HL-60 (cell line): ENCODE measurements at regions not wholly inside any gene's neighbourhood (a gene's known extent, or its start where the extent isn't known, plus 50 kb on each side); places are given as distances from the start of the nearest gene placed in this dataset.

Experiments
- DNase-seq, 2 experiments: peaks; one replicate each; pipeline ENCODE4 v3.0.0-alpha.2; 2010 to 2020; ENCODE audit warnings: low read depth in 1 of 2, low spot score in 1 of 2
- H3K27ac ChIP-seq: fragments of 250-450 bp; sonication (Bioruptor Pico); replicated peaks from 2 replicates; pipeline ENCODE4 v1.5.1; 2020; ENCODE audit warnings: mild to moderate bottlenecking, moderate library complexity
- H3K27me3 ChIP-seq: fragments of 250-450 bp; sonication (Bioruptor Pico); 2 replicates; pipeline ENCODE4 v1.5.1; 2021; ENCODE audit warnings: mild to moderate bottlenecking, moderate library complexity; ENCODE audit not compliant: insufficient read depth, poor library complexity, severe bottlenecking
- H3K4me3 ChIP-seq: replicated peaks from 2 replicates; pipeline ENCODE4 v1.5.1; 2011; ENCODE audit warnings: mild to moderate bottlenecking, control low read depth, low read length; ENCODE audit not compliant: insufficient read depth
- GABPA ChIP-seq: IDR thresholded peaks from 2 replicates; pipeline ENCODE4 v1.6.1; 2012; ENCODE audit warnings: low read depth
- POLR2AphosphoS5 ChIP-seq: IDR thresholded peaks from 2 replicates; pipeline ENCODE4 v1.6.1; 2012; ENCODE audit warnings: low read depth
- SPI1 ChIP-seq: IDR thresholded peaks from 2 replicates; pipeline ENCODE4 v1.6.1; 2012; ENCODE audit warnings: low read depth, mild to moderate bottlenecking, borderline replicate concordance
- TF ChIP-seq, protein P1 (sequence below): IDR thresholded peaks from one replicate; pipeline ENCODE4 v1.5.1; 2011; ENCODE audit warnings: low read length, control low read depth, inconsistent platforms; ENCODE audit not compliant: insufficient read depth
- TF ChIP-seq, protein P2 (sequence below): IDR thresholded peaks from 2 replicates; pipeline ENCODE4 v1.6.1; 2012; ENCODE audit warnings: low read depth; ENCODE audit not compliant: insufficient replicate concordance

DNA sequence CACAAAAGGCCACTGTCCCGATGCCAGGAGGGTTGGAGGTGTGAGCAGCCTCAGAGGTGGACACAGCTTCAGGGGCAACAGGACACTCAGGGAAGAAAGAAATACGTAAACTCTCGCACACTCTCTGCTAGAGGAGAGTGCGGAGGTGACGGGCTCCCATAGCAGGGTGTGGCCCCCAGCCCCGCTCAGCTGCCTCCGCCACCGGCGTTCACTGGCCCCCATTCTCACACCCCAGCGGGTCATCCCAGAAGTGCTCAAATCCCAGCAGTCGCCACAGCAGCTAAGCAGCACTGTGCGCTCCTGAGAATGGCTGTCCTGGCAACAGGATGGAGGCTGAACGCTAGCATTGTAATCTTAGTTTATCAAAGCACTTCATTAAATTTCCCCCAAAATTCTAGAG lies 315.6 kb upstream of the SALL3 start:
- Histone ChIP-seq H3K4me3 (no peak overlapping the region), H3K27ac (no peak overlapping the region), H3K27me3 (no peaks in the 10 kb centered on the region)
- TF ChIP-seq, protein P1, sequence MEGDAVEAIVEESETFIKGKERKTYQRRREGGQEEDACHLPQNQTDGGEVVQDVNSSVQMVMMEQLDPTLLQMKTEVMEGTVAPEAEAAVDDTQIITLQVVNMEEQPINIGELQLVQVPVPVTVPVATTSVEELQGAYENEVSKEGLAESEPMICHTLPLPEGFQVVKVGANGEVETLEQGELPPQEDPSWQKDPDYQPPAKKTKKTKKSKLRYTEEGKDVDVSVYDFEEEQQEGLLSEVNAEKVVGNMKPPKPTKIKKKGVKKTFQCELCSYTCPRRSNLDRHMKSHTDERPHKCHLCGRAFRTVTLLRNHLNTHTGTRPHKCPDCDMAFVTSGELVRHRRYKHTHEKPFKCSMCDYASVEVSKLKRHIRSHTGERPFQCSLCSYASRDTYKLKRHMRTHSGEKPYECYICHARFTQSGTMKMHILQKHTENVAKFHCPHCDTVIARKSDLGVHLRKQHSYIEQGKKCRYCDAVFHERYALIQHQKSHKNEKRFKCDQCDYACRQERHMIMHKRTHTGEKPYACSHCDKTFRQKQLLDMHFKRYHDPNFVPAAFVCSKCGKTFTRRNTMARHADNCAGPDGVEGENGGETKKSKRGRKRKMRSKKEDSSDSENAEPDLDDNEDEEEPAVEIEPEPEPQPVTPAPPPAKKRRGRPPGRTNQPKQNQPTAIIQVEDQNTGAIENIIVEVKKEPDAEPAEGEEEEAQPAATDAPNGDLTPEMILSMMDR: no peak
- TF ChIP-seq GABPA (no peak), POLR2AphosphoS5 (no peak), SPI1 (no peak)
- TF ChIP-seq, protein P2, sequence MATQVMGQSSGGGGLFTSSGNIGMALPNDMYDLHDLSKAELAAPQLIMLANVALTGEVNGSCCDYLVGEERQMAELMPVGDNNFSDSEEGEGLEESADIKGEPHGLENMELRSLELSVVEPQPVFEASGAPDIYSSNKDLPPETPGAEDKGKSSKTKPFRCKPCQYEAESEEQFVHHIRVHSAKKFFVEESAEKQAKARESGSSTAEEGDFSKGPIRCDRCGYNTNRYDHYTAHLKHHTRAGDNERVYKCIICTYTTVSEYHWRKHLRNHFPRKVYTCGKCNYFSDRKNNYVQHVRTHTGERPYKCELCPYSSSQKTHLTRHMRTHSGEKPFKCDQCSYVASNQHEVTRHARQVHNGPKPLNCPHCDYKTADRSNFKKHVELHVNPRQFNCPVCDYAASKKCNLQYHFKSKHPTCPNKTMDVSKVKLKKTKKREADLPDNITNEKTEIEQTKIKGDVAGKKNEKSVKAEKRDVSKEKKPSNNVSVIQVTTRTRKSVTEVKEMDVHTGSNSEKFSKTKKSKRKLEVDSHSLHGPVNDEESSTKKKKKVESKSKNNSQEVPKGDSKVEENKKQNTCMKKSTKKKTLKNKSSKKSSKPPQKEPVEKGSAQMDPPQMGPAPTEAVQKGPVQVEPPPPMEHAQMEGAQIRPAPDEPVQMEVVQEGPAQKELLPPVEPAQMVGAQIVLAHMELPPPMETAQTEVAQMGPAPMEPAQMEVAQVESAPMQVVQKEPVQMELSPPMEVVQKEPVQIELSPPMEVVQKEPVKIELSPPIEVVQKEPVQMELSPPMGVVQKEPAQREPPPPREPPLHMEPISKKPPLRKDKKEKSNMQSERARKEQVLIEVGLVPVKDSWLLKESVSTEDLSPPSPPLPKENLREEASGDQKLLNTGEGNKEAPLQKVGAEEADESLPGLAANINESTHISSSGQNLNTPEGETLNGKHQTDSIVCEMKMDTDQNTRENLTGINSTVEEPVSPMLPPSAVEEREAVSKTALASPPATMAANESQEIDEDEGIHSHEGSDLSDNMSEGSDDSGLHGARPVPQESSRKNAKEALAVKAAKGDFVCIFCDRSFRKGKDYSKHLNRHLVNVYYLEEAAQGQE: no peak
- no peak for DNase-seq

DNA sequence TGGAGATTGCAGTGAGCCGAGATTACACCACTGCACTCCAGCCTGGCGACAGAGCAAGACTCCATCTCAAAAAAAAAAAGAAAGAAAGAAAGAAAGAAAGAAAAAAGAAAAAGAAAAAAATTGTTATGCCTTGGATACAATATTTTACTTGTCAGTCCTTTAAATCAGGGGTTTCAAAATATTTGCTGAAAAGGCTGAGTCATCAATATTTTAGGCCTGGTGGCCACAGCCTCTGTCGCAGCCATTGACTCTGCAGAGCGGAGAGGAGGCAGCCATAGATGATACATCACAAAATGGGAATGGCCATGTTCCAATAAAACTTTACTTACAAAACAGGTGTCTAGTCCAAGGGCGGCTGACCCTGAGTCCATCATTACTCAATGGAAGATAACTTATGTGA lies 314.8 kb upstream of the SALL3 start:
- TF ChIP-seq, protein P2: no peak
- TF ChIP-seq POLR2AphosphoS5 (no peak), GABPA (no peak), SPI1 (no peak)
- TF ChIP-seq, protein P1: no peak
- H3K4me3 ChIP-seq: no peak overlapping the region
- H3K27ac ChIP-seq: no peak overlapping the region
- H3K27me3 ChIP-seq: no peaks in the 10 kb centered on the region
- DNase-seq: no peak

DNA sequence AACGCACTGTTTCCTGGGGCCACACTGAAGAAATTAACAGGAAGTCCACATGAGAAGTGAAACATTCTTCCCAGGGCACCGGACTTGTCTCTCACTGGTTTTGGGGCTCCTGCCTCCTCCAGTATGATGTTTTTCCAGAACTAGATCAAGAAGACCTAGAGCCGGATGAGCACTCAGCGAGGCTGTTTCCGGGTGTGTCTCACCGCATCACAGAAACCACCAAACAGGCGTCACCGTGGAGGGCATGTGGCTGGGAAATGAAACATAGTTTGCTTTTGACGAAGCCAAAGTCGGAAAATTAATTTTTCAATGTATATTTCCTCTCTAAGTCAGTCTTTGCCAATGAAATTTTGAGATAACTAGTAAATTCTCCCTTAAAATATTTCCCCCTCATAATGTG lies 314.0 kb upstream of the SALL3 start:
- TF ChIP-seq SPI1 (no peak), POLR2AphosphoS5 (no peak), GABPA (no peak)
- TF ChIP-seq, protein P1: no peak
- TF ChIP-seq, protein P2: no peak
- Histone ChIP-seq H3K27ac (no peak overlapping the region), H3K4me3 (no peak overlapping the region), H3K27me3 (no peaks in the 10 kb centered on the region)
- DNase-seq: no peak
